Keratinocyte (primary cell): ENCODE measurements at regions not wholly inside any gene's neighbourhood (a gene's known extent, or its start where the extent isn't known, plus 50 kb on each side); places are given as distances from the start of the nearest gene placed in this dataset.

Experiments
- CTCF ChIP-seq, 3 experiments: IDR thresholded peaks in 1 of 3; conservative IDR thresholded peaks in 1 of 3; optimal IDR thresholded peaks in 1 of 3; 2 replicates in 2 of 3; 3 replicates in 1 of 3; pipeline versions ENCODE3 to v1.5.1; 2011; ENCODE audit warnings: low read length in 3 of 3, mild to moderate bottlenecking in 3 of 3, moderate library complexity in 2 of 3, control low read depth in 1 of 3, inconsistent platforms in 1 of 3; ENCODE audit not compliant: insufficient read depth in 2 of 3; ENCODE audit errors: extremely low read depth in 1 of 3
- EZH2 ChIP-seq: IDR thresholded peaks from one replicate; pipeline ENCODE4 v1.6.1; 2012; ENCODE audit warnings: inconsistent platforms, mild to moderate bottlenecking, low read length, moderate library complexity

GRCh38 chr15:38623744-38624143 is 59.1 kb upstream of the RASGRP1 start:
- TF ChIP-seq CTCF (optimal IDR thresholded peaks at IDR 0.05 in 1 of 3, IDR thresholded peaks at IDR 0.05 in 1 of 3, conservative IDR thresholded peaks at IDR 0.05 in 1 of 3; ENCODE audit: extremely low read depth in 1 of 3, insufficient read depth in 2 of 3, low read length in 3 of 3) (no peak), EZH2 (no peak)
